GDM1 (cell line): ENCODE measurements at regions not wholly inside any gene's neighbourhood (a gene's known extent, or its start where the extent isn't known, plus 50 kb on each side); places are given as distances from the start of the nearest gene placed in this dataset.
"Not testable (repeated sequence)": the region's sequence is repeated elsewhere in the genome, so short reads cannot be mapped to it uniquely, and the experiment has no call there.

Experiments used
- DNase-seq: peaks from one replicate; lab custom pipeline; 2025; lab: John Stamatoyannopoulos, UW

DNA sequence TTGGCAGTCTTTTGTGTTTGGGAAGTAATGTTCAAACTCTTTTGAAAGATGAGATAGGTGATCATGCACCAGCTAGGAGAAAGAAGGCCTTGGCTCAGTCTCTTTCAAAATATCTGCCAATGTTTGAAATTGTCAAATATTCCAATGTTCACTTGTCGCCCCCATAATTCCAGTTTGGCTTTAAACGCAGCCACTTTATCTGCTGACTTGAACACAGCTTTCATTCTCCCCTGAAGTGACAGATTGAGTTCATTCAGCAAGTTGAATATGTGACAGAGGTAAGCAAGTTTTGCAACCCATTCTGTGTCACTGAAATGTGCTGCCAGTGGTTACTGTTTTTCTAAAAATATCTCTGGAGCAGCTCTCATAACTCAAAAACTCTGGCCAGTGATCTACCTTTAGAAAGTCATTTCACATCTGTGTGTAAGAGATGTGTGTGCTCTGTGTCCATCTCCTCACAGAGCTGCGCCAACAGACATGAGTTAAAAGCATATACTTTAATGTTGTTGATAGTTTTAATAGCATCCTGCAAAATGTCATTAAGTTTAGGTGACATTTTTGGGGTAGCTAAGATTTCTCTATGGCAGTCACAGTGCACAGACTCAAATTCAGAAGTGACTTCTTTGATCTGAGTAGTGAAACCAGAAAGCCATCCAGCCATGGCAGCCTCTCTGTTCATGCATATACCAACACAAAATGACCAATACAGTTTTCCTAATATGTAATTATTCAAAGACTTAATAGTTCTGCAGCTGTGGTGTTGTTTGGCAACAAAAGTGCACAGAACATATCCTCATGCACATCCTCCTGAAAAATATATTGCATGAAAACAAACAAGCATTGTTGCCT is 614.3 kb upstream of the MIS18BP1 start:
- no peak for DNase-seq

DNA sequence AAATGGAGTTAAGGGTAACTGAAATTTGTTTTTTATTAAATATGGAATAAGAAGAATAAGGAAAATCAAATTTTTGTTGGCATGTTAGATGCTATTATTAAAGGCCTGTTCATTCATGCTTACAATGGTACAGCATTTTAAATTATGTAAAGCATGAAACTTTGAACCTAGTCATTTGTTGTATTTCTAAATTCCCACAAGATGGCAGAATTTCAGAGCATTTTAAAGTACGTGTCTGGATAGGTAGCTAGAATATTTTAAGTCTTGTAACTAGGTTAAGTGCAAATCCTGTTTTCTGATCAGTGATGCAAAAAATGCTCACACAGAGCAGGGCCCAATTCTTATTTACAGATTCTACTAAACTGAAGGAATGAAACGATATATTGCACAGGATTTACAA is 585.6 kb upstream of the MIS18BP1 start:
- DNase-seq: no peak

DNA sequence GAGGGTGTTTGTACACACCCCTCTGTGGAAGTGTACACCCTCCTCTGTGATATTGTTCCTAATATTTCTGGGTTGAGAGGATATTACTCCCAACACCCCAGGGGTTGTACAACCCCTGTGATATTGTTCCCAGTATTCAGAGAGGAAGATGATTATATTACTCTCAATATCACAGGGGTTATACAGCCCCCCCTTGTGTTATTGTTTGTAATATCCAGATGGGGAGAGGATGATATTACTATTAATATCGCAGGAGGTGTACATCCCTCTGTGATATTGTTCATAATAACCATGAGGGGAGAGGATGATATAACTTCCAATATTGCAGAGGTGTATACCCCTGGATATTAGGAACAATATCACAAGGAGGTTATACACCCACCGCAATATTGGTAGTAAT is 566.1 kb upstream of the MIS18BP1 start:
- no peak for DNase-seq

DNA sequence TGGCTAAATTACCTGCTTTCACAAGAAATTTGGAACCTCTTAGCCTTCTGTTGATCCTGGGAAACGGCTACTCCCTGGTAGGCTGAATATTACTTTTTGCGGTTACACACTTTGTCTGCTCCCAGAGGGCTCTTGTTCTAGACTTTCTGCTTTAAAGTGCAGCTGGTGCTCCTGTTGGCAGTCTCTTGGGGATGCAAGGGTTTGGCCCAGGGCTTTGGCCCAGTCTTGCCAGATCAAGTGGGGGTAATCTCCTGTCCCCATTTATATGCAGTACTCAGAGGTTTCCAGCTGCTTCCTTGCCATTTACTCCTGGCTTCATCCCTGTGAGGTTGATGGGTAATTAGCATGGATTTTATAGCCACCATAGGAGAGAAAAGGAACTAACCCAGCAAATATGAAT is 558.2 kb upstream of the MIS18BP1 start:
- no peak for DNase-seq

DNA sequence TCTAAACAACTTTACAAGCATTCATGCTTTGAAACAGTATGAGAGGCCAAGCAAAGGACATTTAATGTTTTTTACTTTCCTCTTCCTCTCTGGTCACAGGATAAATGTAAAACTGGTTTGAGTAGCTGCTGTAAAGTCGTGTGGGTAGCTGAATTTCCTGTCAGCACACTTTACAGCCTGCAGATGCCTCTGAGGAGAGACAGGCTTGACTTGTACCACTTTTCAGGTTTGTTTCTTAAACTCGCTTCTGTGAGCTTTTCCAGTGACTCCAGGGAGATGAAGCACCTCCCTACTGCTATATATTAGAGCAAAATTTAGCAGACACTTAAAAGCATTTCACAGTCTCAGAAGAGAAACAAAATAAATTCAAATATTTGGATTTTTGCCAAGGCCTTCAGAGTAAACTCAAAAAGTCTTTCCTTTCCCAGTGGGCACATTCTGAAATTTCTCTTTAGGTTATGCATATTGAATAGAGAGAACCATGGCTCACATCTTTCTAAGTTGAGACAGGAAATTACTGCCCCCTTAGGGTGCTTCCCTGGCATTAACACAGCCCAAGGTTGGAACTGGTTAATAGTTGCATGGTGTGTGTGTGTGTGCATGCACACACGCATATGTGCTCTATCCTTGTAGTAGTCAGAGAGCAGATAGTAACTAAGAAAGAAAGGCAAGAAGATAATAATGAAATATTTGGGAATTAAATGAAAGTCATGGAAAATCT is 557.3 kb upstream of the MIS18BP1 start:
- peak; percentile 26 for DNase-seq

GRCh38 chr14:45807178-45807899 is 554.3 kb upstream of the MIS18BP1 start:
- no peak for DNase-seq

DNA sequence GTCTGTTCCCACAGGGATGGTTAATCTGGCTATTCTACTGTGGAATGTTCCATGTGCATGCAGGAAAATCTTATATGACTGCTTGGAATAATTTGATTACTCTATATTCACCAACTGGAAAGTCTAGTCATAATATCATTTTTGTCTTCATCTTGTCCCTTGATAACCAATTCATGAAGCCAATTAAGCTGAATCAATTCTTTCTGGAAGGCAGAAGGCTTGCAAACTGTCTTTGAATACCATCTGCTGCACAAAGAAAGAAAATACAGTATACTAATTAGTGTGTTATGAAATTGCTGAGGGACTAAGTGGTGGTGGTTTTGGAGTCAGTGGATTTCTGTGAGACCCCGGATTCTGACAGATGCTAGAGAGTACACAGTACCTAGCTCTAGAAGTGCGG is 546.5 kb upstream of the MIS18BP1 start:
- no peak for DNase-seq

DNA sequence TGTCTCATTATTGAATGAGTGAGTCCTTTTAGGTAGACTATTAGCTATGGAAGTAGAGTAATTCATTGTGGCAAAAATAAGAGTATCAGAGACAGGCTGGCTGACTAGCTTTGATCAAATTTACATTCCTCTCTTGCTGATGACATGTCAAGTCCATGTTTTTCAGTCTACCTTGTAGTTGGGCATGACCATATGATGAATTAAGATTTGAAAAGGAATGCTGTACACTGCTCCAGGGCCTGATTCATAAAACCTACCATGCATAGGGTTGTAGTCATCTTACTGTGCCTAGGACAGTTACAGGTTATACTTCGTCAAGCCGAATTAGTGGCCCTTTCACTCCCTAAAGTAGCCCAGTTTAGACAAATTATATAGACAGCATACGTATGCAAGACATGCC is 545.7 kb upstream of the MIS18BP1 start:
- DNase-seq: no peak

DNA sequence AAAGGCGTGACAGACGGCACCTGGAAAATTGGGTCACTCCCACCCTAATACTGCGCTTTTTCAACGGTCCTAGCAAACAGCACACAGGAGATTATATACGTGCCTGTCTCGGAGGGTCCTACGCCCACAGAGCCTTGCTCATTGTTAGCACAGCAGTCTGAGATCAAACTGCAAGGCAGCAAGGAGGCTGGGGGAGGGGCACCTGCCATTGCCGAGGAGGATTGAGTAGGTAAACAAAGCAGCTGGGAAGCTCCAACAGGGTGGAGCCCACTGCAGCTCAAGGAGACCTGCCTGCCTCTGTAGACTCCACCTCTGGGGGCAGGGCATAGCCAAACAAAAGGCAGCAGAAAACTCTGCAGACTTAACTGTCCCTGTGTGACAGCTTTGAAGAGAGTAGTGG is 543.0 kb upstream of the MIS18BP1 start:
- DNase-seq: not testable (repeated sequence)

DNA sequence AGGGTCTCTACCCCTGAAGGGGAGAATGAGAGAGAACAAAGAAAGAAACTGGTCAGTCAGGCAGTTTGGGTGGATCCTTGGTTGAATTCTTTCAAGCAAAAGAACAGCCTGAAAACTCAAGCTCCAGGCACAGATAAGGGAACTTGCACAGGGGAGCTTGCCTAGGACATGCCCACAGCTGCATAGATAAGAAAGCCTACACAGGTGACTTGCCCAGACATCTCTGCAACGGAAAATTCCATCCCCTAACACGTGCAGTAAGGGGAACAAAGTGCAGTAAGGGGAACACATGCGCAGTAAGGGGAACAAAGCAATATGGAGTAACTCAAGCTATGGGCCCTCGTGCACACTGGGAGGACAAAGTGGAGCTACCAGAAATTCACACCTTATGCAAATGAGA is 540.1 kb upstream of the MIS18BP1 start:
- no peak for DNase-seq

DNA sequence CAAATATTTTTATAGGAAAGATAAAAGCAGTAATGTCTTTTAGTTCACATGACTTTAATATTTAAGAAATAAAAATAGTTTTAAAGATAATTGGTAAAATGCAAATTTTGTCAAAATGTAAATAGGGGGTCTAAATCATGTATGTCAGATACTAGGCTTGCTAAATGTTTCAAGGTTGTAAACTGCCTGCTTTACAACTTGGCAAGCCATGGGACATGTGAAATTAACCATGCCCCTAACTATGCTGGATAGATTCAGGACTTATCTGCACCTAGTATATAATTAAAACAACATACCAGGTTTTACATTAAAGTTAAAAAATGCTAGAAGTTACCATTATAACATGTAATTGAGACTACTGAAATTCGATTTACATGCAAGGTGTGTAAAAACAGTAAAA is 537.3 kb upstream of the MIS18BP1 start:
- no peak for DNase-seq

GRCh38 chr14:45787167-45787566 is 534.2 kb upstream of the MIS18BP1 start:
- DNase-seq: no peak

DNA sequence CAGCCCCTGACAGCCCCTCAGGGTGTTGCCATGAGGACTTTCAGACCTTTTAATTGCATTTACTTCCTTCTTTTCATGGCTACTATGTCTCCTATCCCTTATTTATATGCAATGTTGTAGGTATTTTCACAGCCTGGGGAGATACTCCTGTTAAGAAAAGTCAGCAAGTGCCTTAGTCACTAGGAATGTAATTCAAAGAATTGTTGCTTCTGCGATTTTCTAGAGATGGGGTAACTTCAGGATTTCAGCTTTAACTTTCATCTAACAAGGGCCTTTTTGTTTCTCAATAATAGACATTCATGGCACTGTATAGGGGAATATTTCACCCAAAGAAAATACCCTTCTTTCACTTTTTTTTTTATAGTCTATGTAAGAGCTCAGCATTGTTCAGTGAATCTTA is 533.3 kb upstream of the MIS18BP1 start:
- no peak for DNase-seq

- no peak for DNase-seq
Measured at GRCh38 chr14:45785240-45785639, 532.2 kb upstream of the MIS18BP1 start.

DNA sequence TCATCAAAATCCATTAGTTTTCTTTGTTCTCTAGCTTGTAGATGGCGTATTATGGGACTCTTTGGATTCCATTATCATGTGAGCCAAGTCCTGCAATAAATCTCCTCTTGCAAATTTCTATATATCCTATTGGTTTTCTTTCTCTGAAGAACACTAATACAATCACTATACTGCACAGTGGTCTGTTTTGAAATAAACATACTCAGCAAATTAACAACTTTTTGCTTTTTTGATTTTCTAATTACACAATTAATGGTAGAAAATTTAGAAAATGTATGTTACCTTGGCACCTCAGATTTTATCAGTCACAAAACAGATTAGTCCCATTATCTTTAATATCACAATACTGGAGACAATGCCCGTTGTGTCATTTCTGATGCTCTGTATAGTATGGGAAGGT is 513.2 kb upstream of the MIS18BP1 start:
- no peak for DNase-seq

DNA sequence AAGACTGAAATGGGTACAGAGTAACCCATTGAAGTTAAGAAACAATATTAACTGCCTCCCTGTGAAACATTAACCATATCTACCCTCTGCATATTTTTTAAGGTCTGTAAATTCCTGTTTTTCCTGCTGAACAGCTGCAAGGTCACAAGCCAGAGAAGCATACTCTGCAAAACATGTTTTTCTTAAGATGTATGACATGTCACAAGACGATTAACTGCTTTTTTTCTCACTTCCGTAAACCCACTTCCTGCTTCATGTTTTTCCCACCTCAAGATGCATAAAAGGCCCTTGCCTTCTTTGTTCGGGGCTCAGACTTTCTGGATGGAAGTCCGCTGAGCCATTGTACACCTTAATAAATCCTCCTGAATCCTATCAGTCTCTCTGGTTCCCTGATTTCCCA is 504.7 kb upstream of the MIS18BP1 start:
- DNase-seq: no peak

- DNase-seq: not testable (repeated sequence)
Measured at GRCh38 chr14:45756412-45756811, 503.4 kb upstream of the MIS18BP1 start.

- no peak for DNase-seq
Measured at GRCh38 chr14:45743884-45744283, 490.9 kb upstream of the MIS18BP1 start.

GRCh38 chr14:45742187-45742586 is 489.2 kb upstream of the MIS18BP1 start:
- DNase-seq: no peak

- DNase-seq: no peak
Measured at GRCh38 chr14:45728434-45729225, 475.6 kb upstream of the MIS18BP1 start.

DNA sequence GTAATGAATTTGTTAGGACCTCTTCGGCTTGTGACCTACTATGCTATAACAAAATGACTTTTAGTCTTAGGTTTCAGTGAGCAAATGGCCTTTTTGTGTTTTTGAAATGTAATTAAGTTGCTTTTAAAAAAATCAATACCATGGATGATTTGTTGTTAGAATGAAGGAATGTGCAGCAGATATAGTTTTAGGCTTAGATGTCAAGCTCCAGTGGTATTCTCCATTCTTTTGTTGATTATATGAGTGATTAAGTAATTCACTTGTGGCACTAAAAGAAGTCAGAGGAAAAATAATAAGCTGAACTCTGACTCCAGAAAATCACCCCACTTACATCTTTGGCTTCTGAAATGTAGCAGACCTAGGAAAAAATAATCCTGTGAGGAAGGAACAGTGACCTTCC is 474.1 kb upstream of the MIS18BP1 start:
- no peak for DNase-seq

GRCh38 chr14:45721472-45721871 is 468.5 kb upstream of the MIS18BP1 start:
- DNase-seq: no peak
